ENCODE measurements at regions not wholly inside any gene's neighbourhood (a gene's known extent, or its start where the extent isn't known, plus 50 kb on each side); places are given as distances from the start of the nearest gene placed in this dataset.

- DNase-seq (ENCODE audit: low read depth in 2 of 2): no peak
Measured at GRCh38 chr16:51392521-51393187, 241.6 kb upstream of the SALL1 start.

DNA sequence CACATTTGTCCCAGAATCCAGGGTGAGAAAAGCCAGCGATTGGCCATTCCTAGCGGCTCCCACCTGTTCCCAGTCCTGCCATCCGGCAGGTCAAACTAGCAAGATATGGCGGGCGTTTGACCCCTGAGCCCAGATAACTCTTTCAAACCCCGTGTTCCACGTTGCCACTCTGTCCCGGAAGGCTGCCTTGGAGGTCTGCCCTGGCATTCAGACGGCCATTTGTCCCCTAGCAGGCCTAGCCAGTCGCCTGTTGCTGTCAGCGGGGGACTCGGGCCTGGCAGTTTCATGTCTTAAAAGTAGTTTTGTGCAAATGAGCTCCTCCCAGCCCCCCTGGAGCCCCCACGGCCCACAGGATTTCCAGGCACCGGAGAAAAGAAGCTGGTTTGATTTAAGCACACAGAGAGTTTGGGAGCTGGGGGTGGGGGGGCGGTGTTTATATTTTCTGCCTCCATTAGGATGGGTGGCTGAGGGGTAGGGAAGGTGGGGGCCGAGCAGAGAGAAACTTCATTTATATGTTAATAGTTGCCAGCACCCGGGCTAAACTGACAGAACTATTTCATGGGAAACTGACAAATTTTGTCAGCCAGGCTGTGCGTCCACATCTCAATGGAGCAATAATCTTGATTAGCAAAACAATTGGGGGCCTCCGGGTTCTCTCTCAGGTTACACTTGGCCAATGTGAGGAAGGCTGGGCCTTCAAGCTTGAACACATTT, 240.9 kb upstream of the SALL1 start:
- DNase-seq (ENCODE audit: low read depth in 2 of 2): no peak

- no peak for DNase-seq (ENCODE audit: low read depth in 2 of 2)
Measured at GRCh38 chr16:51390877-51391276, 239.8 kb upstream of the SALL1 start.

DNA sequence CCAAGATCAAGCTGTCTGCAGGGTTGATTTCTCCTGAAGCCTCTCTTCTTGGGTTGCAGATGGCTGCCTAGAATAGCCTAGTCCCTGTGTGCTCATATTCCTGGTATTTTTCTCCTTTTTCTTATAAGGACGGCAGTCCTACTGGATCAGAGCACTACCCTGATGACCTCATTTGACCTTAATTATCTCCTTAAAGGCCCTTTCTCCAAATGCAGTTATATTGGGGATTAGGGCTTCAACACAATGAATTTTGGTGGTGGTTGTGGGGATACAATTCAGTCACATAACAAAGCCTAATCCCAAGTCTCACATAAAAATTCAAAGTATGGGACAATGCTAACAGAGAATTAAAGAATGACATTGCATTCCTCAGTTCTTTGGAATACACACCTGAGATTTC, 238.8 kb upstream of the SALL1 start:
- DNase-seq (ENCODE audit: low read depth in 2 of 2): no peak

- no peak for DNase-seq (ENCODE audit: low read depth in 2 of 2)
Measured at GRCh38 chr16:51388516-51388951, 237.5 kb upstream of the SALL1 start.

DNA sequence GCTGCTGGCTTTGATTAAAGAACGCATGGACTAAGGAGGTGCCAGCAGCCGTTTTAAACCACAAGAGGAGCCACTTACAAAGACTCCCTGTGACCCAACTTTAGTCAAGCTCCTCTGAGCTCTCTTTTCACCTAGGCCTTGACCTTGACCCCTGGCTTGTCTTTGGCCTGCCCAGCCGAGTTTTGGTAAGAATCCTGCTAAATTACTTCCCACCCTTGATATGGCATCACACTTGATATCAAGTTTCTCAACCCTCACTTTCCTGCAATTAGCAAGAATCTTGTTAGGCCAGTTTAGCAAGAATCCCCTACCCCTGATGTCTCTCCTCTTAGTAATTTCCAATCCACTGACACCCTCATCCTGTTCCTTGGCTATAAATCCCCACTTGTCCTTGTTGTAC, 232.8 kb upstream of the SALL1 start:
- no peak for DNase-seq (ENCODE audit: low read depth in 2 of 2)

DNA sequence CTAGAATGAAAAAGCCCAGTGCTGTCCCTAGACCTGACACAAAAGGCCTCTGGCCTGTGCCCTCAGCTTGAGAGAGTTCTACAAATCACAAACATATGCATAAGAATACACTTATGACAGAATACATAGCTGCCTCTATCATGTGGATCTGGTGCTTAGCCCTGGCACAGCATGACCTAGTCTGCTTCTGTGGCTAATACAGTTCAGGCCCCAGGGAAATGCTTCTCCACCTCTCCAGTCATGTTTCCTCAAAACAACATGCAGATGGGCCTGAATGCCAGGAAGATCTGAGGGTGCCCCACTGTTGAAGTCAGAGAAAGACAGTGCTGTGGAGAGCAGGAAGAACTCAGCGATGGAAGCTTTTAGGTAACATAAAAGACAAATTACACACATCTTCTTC, 231.9 kb upstream of the SALL1 start:
- DNase-seq (ENCODE audit: low read depth in 2 of 2): no peak

DNA sequence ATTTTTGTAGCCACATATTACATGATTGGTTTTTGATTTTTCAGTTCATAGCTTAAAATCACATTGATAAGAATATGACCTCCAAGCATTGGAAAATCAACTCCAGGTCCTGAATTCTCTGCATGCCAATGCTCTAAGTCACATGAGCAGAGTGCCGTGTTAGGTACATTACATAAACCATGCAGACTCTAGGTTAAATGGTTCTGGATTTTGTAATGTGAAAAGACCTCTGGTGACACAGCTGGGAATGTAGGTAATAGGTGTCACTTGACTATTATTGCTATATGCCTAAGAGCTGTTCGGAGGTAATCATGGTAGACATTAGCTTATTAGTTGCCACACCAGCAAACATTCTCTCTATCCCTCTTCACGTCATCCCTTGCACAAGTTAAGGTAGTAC, 231.1 kb upstream of the SALL1 start:
- no peak for DNase-seq (ENCODE audit: low read depth in 2 of 2)

DNA sequence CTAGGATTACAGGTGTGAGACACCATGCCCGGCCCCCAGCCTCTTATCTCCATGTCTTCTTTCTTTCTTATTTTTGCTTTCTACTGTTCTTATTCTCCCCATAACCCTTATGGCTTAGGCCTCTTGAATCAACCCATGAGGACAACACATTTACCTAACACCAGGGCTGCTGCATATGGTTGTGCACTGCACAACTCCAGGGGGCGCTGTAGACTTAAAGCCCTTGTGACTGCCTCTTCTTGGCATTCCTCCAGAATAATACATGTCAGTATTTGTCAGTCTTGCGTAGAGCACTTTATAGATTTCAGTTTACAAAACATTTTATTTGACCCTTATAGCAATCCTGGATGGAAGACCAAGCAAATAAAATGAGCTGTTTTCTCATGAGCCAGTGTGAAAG, 225.0 kb upstream of the SALL1 start:
- DNase-seq (ENCODE audit: low read depth in 2 of 2): no peak

- no peak for DNase-seq (ENCODE audit: low read depth in 2 of 2)
Measured at GRCh38 chr16:51374790-51375189, 223.7 kb upstream of the SALL1 start.

DNA sequence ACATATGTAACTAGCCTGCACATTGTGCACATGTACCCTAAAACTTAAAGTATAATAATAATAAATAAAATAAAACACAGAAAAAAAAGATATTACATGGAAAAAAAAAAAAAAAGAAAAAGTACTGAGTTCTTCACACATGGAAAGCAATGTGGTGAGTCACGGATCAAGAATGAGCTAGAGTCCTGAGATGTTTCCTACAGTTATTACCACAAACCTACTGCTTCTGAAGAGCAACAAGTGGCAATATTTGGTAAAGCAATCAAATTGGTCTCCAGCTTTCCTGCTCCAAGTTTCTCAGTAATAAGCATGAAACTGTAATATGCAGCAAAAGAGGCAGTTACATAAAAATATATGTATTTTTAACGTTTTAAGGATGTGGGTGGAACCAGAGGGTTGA, 223.3 kb upstream of the SALL1 start:
- DNase-seq (ENCODE audit: low read depth in 2 of 2): no peak

DNA sequence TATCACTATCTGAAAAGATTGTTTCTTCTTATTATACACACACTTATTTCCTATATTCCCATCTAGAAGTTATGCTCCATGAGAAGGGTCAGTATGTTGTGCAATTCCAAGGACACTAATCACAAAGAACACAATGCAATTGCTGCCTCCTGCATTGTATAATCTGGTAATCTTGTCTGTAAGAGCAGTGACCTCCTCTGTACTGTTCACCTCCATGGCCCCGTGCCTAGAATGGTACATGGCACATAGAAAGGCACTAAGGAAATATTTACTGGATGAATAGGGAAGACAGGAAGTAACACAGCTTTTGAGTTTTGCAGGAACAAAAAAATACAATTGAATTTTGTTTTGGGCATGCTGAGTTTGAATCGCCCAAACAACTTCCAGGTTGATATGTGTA, 214.6 kb upstream of the SALL1 start:
- no peak for DNase-seq (ENCODE audit: low read depth in 2 of 2)

DNA sequence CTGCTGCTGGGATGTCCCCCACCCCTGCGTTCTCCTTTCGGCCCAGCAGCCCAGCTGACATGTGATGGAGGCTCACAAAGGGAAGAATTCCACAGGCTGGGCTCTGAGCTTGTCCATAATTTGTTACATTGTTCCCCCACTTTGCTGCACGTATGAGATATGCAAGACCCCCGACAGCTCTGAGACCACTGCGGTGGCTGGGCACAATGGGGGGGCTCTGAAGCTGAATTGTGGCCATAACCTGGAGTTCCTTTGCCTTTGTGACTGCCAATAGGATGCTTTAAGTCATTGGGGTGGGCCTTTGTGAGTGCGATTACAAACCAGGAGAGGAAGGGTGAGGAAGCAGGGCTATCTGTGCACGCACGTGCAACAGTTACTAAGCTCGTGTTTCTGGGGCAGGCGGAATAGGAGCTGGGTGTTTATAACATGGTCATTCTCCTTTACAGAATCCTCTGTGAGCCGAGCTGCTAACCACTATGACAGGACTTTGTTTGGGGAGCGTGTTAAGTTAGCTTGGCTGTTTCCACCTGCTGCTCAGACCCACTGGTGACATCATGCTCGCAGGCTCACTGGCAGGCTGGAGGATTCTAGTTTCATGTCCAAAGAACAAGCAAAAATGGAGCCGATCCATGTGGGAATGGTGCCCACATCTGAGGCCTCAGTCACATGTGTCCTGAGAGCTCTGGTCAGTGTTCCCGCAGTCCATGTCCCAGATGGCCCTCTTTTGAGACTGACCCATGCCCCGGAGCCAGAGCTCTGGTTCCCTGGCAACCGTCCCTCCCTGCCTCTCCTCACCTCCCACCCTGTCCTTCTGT, 208.3 kb upstream of the SALL1 start:
- DNase-seq (ENCODE audit: low read depth in 2 of 2): no peak

DNA sequence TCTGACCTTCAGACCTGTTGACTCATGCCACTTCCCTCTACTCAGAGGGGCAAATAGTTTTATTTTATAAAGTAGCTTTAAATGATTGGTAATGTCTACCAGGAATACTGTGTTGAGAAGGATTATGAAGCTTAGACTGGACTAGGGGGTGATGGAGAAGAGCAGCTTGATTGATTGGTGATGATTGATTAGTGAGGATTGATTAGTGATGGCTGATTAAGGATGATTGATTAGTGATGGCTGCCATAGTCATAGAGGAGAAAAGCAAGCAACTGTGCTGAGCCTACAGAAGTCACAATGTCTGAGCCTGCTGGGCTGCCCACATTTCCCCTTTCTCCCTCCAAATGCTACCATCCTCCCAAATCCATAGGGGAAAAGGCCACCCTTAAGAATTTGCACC, 206.8 kb upstream of the SALL1 start:
- DNase-seq (ENCODE audit: low read depth in 2 of 2): no peak

GRCh38 chr16:51355875-51356274, 204.8 kb upstream of the SALL1 start:
- no peak for DNase-seq (ENCODE audit: low read depth in 2 of 2)

- DNase-seq (ENCODE audit: low read depth in 2 of 2): no peak
Measured at GRCh38 chr16:51355195-51355594, 204.1 kb upstream of the SALL1 start.

GRCh38 chr16:51353055-51353454, 202.0 kb upstream of the SALL1 start:
- DNase-seq (ENCODE audit: low read depth in 2 of 2): no peak

GRCh38 chr16:51349626-51350025, 198.6 kb upstream of the SALL1 start:
- no peak for DNase-seq (ENCODE audit: low read depth in 2 of 2)

DNA sequence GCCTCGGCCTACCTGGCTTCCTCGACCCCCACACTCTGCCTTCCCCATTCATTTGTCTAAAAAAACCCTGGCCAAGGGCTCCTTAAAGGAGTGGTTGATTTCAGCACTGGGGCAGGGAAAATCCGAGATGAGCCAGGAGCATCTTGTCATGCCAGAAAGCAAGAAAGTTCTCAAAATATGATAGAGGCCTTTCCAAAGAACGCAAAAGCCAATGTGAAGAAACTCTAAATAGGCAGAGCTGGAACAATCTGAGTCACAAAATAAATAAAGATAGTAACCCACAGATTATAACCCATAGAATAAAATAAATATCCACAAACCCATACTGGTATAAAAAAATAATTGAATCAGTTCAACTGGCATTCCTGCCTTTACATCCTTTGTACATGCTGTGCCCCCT, 192.3 kb upstream of the SALL1 start:
- DNase-seq (ENCODE audit: low read depth in 2 of 2): no peak

GRCh38 chr16:51341204-51341603, 190.1 kb upstream of the SALL1 start:
- no peak for DNase-seq (ENCODE audit: low read depth in 2 of 2)

- DNase-seq (ENCODE audit: low read depth in 2 of 2): no peak
Measured at GRCh38 chr16:51337662-51338061, 186.6 kb upstream of the SALL1 start.

- DNase-seq (ENCODE audit: low read depth in 2 of 2): no peak
Measured at GRCh38 chr16:51328733-51329132, 177.7 kb upstream of the SALL1 start.

- no peak for DNase-seq (ENCODE audit: low read depth in 2 of 2)
Measured at GRCh38 chr16:51327001-51327400, 175.9 kb upstream of the SALL1 start.
